Prostate gland (tissue), 2 donors: ENCODE measurements at regions not wholly inside any gene's neighbourhood (a gene's known extent, or its start where the extent isn't known, plus 50 kb on each side); places are given as distances from the start of the nearest gene placed in this dataset.

Experiments
- DNase-seq: peaks from one replicate; pipeline ENCODE4 v3.0.0-alpha.2; 2019; ENCODE audit warnings: low spot score
- H3K27ac ChIP-seq, 2 donors: fragments of 200-600 bp; sonication (generic); 2 replicates each; pipeline ENCODE4 v1.5.1; 2017 to 2019
- H3K27me3 ChIP-seq: fragments of 200-600 bp; sonication (generic); replicated peaks from 2 replicates; pipeline ENCODE4 v1.5.1; 2019; ENCODE audit not compliant: insufficient read depth
- H3K36me3 ChIP-seq, 2 donors: fragments of 200-600 bp; sonication (generic); 1 replicate in 1 of 2; 2 replicates in 1 of 2; pipeline versions ENCODE4 v1.5.1 to v1.8.1; 2017 to 2019
- H3K4me1 ChIP-seq: fragments of 200-600 bp; sonication (generic); replicated peaks from 2 replicates; pipeline ENCODE4 v1.5.1; 2019
- H3K4me3 ChIP-seq, 2 donors: fragments of 200-600 bp; sonication (generic); 2 replicates each; pipeline ENCODE4 v1.5.1; 2017 to 2019
- H3K9me3 ChIP-seq: fragments of 200-600 bp; sonication (generic); 2 replicates; pipeline ENCODE4 v1.5.1; 2017
- POLR2A ChIP-seq: fragments of 450-650 bp; IDR thresholded peaks from one replicate; pipeline ENCODE4 v1.6.1; 2016; ENCODE audit warnings: antibody characterized with exemption, mild to moderate bottlenecking
- POLR2AphosphoS5 ChIP-seq: sonication (generic); formaldehyde crosslinking; IDR thresholded peaks from one replicate; pipeline ENCODE4 v1.6.1; 2017; ENCODE audit warnings: antibody characterized with exemption
- WGBS: methylation state at CpG from one replicate; pipeline ENCODE4 v1.1.5; 2018; 5-methylcytosine and 5-hydroxymethylcytosine counted together
- intact Hi-C: fragments of 100-400 bp; cut with DNase I; formaldehyde crosslinking; loops from one replicate; pipeline ENCODE4 v1.14.2; 2022
- TF ChIP-seq, protein P1 (sequence below), 4 experiments: fragments of 200-600 bp in 2 of 4; fragments of 450-650 bp in 2 of 4; sonication (generic) in 2 of 4; IDR thresholded peaks; 1 replicate in 3 of 4; 2 replicates in 1 of 4; pipeline ENCODE4 v1.5.1; 2016 to 2019; ENCODE audit warnings: antibody characterized with exemption in 4 of 4, mild to moderate bottlenecking in 2 of 4, moderate library complexity in 2 of 4

DNA sequence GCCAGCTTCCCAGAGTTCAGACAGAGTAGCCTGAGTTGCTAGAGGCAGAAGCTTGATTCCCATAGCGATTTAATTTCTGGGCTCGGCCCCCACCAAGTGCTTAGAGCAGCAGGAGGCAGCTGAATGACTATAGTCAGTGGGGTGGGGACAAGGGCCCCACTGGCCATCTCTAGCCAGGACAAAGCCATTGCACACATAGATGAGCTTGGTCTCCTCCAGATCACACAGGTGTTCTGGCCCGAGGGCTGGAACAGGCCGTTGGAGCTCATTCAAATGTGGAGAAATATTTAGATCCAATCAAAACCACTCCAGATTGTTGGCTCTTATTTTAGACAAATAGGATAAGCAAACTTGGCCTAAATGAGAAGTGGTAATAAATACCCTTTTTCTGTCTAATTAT lies 287.3 kb upstream of the NCKAP5 start:
- no peak overlapping the region for H3K27ac ChIP-seq
- TF ChIP-seq POLR2A (no peak), POLR2AphosphoS5 (no peak)
- TF ChIP-seq, protein P1, sequence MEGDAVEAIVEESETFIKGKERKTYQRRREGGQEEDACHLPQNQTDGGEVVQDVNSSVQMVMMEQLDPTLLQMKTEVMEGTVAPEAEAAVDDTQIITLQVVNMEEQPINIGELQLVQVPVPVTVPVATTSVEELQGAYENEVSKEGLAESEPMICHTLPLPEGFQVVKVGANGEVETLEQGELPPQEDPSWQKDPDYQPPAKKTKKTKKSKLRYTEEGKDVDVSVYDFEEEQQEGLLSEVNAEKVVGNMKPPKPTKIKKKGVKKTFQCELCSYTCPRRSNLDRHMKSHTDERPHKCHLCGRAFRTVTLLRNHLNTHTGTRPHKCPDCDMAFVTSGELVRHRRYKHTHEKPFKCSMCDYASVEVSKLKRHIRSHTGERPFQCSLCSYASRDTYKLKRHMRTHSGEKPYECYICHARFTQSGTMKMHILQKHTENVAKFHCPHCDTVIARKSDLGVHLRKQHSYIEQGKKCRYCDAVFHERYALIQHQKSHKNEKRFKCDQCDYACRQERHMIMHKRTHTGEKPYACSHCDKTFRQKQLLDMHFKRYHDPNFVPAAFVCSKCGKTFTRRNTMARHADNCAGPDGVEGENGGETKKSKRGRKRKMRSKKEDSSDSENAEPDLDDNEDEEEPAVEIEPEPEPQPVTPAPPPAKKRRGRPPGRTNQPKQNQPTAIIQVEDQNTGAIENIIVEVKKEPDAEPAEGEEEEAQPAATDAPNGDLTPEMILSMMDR (IDR thresholded peaks at IDR 0.05) = no peak
- no peak for DNase-seq
- H3K27me3 ChIP-seq = no peaks in the 10 kb centered on the region
- no peaks in the 10 kb centered on the region for H3K9me3 ChIP-seq
- 50% methylated on average over 4 of the region's 4 CpGs for WGBS
- no peaks in the 10 kb centered on the region for H3K4me1 ChIP-seq
- intact Hi-C loops = no loop called here
- H3K36me3 ChIP-seq = no peaks in the 10 kb centered on the region
- H3K4me3 ChIP-seq = no peak overlapping the region

GRCh38 chr2:133856678-133857077 lies 288.4 kb upstream of the NCKAP5 start:
- DNase-seq = no peak
- H3K9me3 ChIP-seq = no peaks in the 10 kb centered on the region
- H3K4me3 ChIP-seq = no peak overlapping the region
- H3K27me3 ChIP-seq = no peaks in the 10 kb centered on the region
- no peaks in the 10 kb centered on the region for H3K4me1 ChIP-seq
- TF ChIP-seq POLR2A = no peak
- TF ChIP-seq, protein P1 (IDR thresholded peaks at IDR 0.05) = no peak
- no peak for TF ChIP-seq POLR2AphosphoS5
- H3K36me3 ChIP-seq = no peaks in the 10 kb centered on the region
- no peak overlapping the region for H3K27ac ChIP-seq
- intact Hi-C loops = no loop called here

DNA sequence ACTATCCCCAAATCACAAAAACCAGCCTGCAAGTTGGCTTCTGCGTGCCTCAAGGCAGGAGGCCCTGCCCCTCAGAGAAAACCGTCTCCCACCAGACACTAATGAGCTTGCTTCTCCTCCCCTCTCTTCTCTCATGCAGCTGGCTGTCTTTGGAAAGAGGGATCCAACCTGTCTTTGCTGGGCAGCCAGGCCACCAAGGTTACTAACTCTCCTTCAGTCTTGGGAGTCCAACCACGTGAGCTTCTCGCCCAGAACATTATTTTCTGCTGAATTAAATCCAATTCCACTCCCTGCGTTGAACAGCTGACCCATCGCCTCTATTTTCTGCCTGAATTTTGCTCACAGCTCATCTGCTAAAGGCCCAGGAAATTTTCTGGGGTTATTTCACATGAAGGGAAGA lies 291.3 kb upstream of the NCKAP5 start:
- no peaks in the 10 kb centered on the region for H3K4me1 ChIP-seq
- H3K9me3 ChIP-seq = no peaks in the 10 kb centered on the region
- DNase-seq = no peak
- TF ChIP-seq POLR2AphosphoS5 = no peak
- no peak for TF ChIP-seq POLR2A
- TF ChIP-seq, protein P1 (IDR thresholded peaks at IDR 0.05) = no peak
- no peak overlapping the region for H3K27ac ChIP-seq
- H3K27me3 ChIP-seq = no peaks in the 10 kb centered on the region
- intact Hi-C loops = no loop called here
- H3K36me3 ChIP-seq = no peaks in the 10 kb centered on the region
- 74% methylated on average over 6 of the region's 6 CpGs for WGBS
- H3K4me3 ChIP-seq = no peak overlapping the region

- TF ChIP-seq POLR2A (no peak), POLR2AphosphoS5 (no peak)
- TF ChIP-seq, protein P1 (IDR thresholded peaks at IDR 0.05) = no peak
- Histone ChIP-seq H3K4me3 (no peak overlapping the region), H3K27me3 (no peaks in the 10 kb centered on the region), H3K4me1 (no peaks in the 10 kb centered on the region), H3K27ac (no peak overlapping the region), H3K9me3 (no peaks in the 10 kb centered on the region), H3K36me3 (no peaks in the 10 kb centered on the region)
- no peak for DNase-seq
- intact Hi-C loops = no loop called here
- WGBS = 51% methylated on average over 3 of the region's 4 CpGs
Measured at GRCh38 chr2:133862400-133862977, 294.2 kb upstream of the NCKAP5 start.

GRCh38 chr2:133863106-133863800 lies 295.0 kb upstream of the NCKAP5 start:
- DNase-seq = no peak
- intact Hi-C loops = no loop called here
- Histone ChIP-seq H3K4me1 (no peaks in the 10 kb centered on the region), H3K27me3 (no peaks in the 10 kb centered on the region), H3K4me3 (no peak overlapping the region), H3K9me3 (no peaks in the 10 kb centered on the region), H3K27ac (no peak overlapping the region), H3K36me3 (no peaks in the 10 kb centered on the region)
- TF ChIP-seq POLR2A = no peak
- TF ChIP-seq POLR2AphosphoS5 = no peak
- TF ChIP-seq, protein P1 (IDR thresholded peaks at IDR 0.05) = no peak
- WGBS = 92% methylated on average over 8 of the region's 8 CpGs
